Body of pancreas (tissue), 4 donors: ENCODE measurements at regions not wholly inside any gene's neighbourhood (a gene's known extent, or its start where the extent isn't known, plus 50 kb on each side); places are given as distances from the start of the nearest gene placed in this dataset.

Experiments used
- ATAC-seq: fragments of 150-250 bp; one replicate; pipeline ENCODE4 v1.9.1; 2016
- DNase-seq, 4 donors: peaks; one replicate each; pipeline ENCODE4 v3.0.0-alpha.2; 2019
- H3K27ac ChIP-seq, 4 donors: fragments of 200-600 bp; sonication (generic); 1 replicate in 3 of 4; 2 replicates in 1 of 4; pipeline versions ENCODE4 v1.5.1 to v1.6.1; 2016 to 2019; ENCODE audit warnings: mild to moderate bottlenecking in 1 of 4, mixed read lengths in 1 of 4, moderate library complexity in 1 of 4
- H3K27me3 ChIP-seq, 2 donors: fragments of 200-600 bp; sonication (generic); one replicate each; pipeline ENCODE4 v1.6.0; 2016; ENCODE audit warnings: mild to moderate bottlenecking in 1 of 2
- H3K36me3 ChIP-seq, 2 donors: fragments of 200-600 bp; sonication (generic); replicated peaks in 1 of 2; 2 replicates each; pipeline ENCODE4 v1.5.1; 2016; ENCODE audit warnings: low read depth in 2 of 2; ENCODE audit not compliant: insufficient read depth in 1 of 2
- H3K4me1 ChIP-seq: fragments of 200-600 bp; sonication (generic); one replicate; pipeline ENCODE4 v1.6.0; 2016
- H3K4me3 ChIP-seq, 2 donors: fragments of 200-600 bp; sonication (generic); 1 replicate in 1 of 2; 2 replicates in 1 of 2; pipeline ENCODE4 v1.5.1; 2016 to 2019
- H3K9me3 ChIP-seq, 3 donors: fragments of 200-600 bp; sonication (generic); 1 replicate in 2 of 3; 2 replicates in 1 of 3; pipeline ENCODE4 v1.5.1; 2016
- POLR2A ChIP-seq, 3 donors: fragments of 450-650 bp; IDR thresholded peaks; one replicate each; pipeline ENCODE4 v1.6.1; 2016; ENCODE audit warnings: antibody characterized with exemption in 3 of 3, mild to moderate bottlenecking in 2 of 3
- WGBS, 2 donors: methylation state at CpG; one replicate each; pipeline ENCODE4 v1.1.5; 2017; 5-methylcytosine and 5-hydroxymethylcytosine counted together
- intact Hi-C: fragments of 100-400 bp; cut with DNase I; formaldehyde crosslinking; loops from one replicate; pipeline ENCODE4 v1.15.1; 2023
- TF ChIP-seq, protein P1 (sequence below), 7 experiments: fragments of 450-650 bp in 4 of 7; fragments of 200-600 bp in 3 of 7; sonication (generic) in 3 of 7; IDR thresholded peaks; one replicate each; pipeline ENCODE4 v1.5.1; 2016 to 2019; ENCODE audit warnings: antibody characterized with exemption in 7 of 7

DNA sequence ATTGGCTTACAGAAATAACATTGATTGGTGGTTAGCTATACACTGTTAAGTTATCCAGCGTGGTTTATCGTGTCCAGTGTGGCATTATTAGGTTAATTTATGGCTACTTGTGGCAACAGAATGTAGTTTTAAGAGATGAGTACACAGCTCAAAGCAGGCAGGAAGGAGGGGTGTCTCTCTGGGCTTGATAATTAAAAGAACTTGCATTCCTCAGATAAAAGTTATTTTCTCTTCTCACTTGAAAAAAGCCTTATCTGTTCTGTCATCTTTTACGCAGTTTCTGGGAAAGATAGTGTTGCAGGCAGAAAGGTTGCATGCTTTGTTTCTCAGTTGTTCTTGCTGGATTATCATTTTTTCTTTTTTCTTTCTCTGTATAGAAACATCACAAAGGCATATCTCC is 154.4 kb upstream of the COL3A1 start:
- no peak for ATAC-seq
- 32 to 35% methylated on average over 3 of the region's 3 CpGs for WGBS, 2 donors

DNA sequence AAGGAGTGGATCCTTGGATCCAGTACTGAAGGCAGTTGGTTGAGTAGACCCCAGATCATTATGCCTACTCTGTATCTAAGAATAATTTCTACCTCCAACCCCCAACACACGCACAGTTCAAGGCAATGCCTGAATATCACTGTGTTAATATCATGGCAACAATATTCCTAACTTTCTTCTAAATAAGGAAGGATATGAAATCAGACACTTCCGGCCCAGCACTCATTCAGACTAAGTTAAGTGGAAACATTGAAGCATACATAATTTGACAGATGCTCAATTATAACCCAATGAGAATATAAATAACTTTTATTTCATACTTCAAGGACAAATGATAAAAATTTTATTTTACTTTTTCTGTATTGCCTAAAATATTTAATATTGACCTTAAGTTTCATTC is 153.6 kb upstream of the COL3A1 start:
- intact Hi-C loops, result no loop called here
- Histone ChIP-seq H3K4me1 (no peaks in the 10 kb centered on the region), H3K27me3 (no peaks in the 10 kb centered on the region), H3K36me3 (no peaks in the 10 kb centered on the region), H3K27ac (no peak overlapping the region), H3K4me3 (no peak overlapping the region), H3K9me3 (no peaks in the 10 kb centered on the region)
- TF ChIP-seq, protein P1, sequence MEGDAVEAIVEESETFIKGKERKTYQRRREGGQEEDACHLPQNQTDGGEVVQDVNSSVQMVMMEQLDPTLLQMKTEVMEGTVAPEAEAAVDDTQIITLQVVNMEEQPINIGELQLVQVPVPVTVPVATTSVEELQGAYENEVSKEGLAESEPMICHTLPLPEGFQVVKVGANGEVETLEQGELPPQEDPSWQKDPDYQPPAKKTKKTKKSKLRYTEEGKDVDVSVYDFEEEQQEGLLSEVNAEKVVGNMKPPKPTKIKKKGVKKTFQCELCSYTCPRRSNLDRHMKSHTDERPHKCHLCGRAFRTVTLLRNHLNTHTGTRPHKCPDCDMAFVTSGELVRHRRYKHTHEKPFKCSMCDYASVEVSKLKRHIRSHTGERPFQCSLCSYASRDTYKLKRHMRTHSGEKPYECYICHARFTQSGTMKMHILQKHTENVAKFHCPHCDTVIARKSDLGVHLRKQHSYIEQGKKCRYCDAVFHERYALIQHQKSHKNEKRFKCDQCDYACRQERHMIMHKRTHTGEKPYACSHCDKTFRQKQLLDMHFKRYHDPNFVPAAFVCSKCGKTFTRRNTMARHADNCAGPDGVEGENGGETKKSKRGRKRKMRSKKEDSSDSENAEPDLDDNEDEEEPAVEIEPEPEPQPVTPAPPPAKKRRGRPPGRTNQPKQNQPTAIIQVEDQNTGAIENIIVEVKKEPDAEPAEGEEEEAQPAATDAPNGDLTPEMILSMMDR (IDR thresholded peaks at IDR 0.05), result no peak
- no peak for TF ChIP-seq POLR2A (IDR thresholded peaks at IDR 0.05)
- DNase-seq (no peak), ATAC-seq (no peak)
- 75 to 93% methylated on average over 2 of the region's 2 CpGs for WGBS, 2 donors

More for the DNA sequence above, 154.4 kb upstream of the COL3A1 start:
- Histone ChIP-seq H3K9me3 (no peaks in the 10 kb centered on the region), H3K27me3 (no peaks in the 10 kb centered on the region), H3K4me1 (no peaks in the 10 kb centered on the region), H3K27ac (no peak overlapping the region), H3K4me3 (no peak overlapping the region), H3K36me3 (no peaks in the 10 kb centered on the region)
- no peak for DNase-seq
- intact Hi-C loops, result no loop called here
- TF ChIP-seq, protein P1 (IDR thresholded peaks at IDR 0.05), result no peak
- no peak for TF ChIP-seq POLR2A (IDR thresholded peaks at IDR 0.05)

DNA sequence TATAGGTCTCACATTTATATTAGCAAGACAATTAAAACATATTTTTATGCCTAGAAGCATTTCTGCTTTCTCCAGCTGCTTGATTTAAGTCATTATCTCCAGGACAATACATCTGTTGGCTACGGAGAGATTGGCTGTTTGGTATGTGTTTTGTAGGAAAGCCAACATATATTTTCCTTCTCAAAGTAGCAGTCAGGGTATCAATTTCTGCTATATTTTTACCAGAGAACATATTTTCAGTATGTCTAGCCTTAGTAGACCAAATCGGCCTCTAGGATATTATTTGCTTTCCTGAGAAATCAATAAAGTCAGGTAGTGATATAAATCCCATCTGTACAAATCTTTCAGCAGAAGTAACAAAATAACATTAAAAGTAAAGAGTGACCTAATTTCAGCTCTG is 150.0 kb upstream of the COL3A1 start:
- ATAC-seq (no peak), DNase-seq (no peak)
- 15 to 19% methylated on average over 2 of the region's 2 CpGs for WGBS, 2 donors
- Histone ChIP-seq H3K4me1 (no peaks in the 10 kb centered on the region), H3K27ac (no peak overlapping the region), H3K27me3 (no peaks in the 10 kb centered on the region), H3K36me3 (no peaks in the 10 kb centered on the region), H3K4me3 (no peak overlapping the region), H3K9me3 (no peaks in the 10 kb centered on the region)
- no peak for TF ChIP-seq POLR2A (IDR thresholded peaks at IDR 0.05)
- TF ChIP-seq, protein P1 (IDR thresholded peaks at IDR 0.05), result no peak
- intact Hi-C loops, result no loop called here

DNA sequence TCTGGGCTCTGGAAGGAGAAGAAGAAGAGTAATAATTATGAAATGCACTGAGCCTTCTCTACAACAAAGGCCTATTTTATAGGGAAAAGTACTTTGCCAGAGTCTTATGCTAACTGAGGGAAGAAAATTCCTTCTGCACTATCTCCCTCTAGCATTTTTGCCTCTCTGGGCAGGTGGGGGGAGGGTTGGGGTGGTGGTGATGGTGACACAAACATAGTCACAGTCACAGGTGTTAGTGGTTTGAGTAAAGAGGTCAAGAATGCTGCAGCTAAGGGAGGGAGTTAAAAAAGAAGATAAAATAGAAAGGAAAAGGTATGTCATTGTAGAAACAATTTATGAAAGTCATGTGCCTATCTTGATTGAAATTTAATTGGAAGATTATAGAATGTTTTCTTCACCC is 140.8 kb upstream of the COL3A1 start:
- H3K4me1 ChIP-seq, result no peaks in the 10 kb centered on the region
- H3K36me3 ChIP-seq, result no peaks in the 10 kb centered on the region
- no peak overlapping the region for H3K4me3 ChIP-seq
- peaks cover 0 to 6% (median 0%) of the 10 kb centered on the region in 3 donors for H3K9me3 ChIP-seq
- intact Hi-C loops, result no loop called here
- H3K27ac ChIP-seq, result no peak overlapping the region
- no peak for TF ChIP-seq POLR2A (IDR thresholded peaks at IDR 0.05)
- TF ChIP-seq, protein P1 (IDR thresholded peaks at IDR 0.05), result no peak
- DNase-seq (no peak), ATAC-seq (no peak)
- no peaks in the 10 kb centered on the region for H3K27me3 ChIP-seq

DNA sequence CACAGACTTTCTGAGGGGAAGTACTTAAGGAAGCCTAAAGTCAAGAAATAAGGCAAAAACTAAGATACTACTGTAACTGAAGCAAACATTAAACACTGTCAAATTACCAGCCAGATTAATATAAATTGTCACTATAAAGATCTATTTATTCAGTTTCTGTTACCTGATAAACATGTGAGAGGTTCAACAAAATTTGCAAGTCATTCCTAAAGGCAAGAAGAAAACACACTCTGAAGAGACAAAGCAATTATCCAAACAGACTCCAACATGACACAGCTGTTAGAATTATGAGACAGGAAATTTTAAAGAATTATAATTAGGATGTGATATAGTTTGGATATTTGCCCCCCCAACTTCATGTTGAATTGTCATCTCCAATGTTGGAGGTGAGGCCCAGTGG is 140.4 kb upstream of the COL3A1 start:
- Histone ChIP-seq H3K9me3 (peaks cover 0 to 6% (median 0%) of the 10 kb centered on the region in 3 donors), H3K27ac (no peak overlapping the region), H3K4me1 (no peaks in the 10 kb centered on the region), H3K27me3 (no peaks in the 10 kb centered on the region), H3K36me3 (no peaks in the 10 kb centered on the region), H3K4me3 (no peak overlapping the region)
- ATAC-seq (no peak), DNase-seq (no peak)
- intact Hi-C loops, result no loop called here
- TF ChIP-seq, protein P1 (IDR thresholded peaks at IDR 0.05), result no peak
- TF ChIP-seq POLR2A (IDR thresholded peaks at IDR 0.05), result no peak
